GM12865 (cell line): ENCODE measurements at regions not wholly inside any gene's neighbourhood (a gene's known extent, or its start where the extent isn't known, plus 50 kb on each side); places are given as distances from the start of the nearest gene placed in this dataset.

Experiments
- DNase-seq: peaks from one replicate; pipeline ENCODE4 v3.0.0; 2010; ENCODE audit warnings: low read depth
- H3K4me3 ChIP-seq: 2 replicates; pipeline ENCODE4 v1.5.1; 2011; ENCODE audit warnings: mild to moderate bottlenecking, low read depth, low read length, control low read depth
- TF ChIP-seq, protein P1 (sequence below): IDR thresholded peaks from 2 replicates; pipeline ENCODE4 v1.5.1; 2011; ENCODE audit warnings: low read length, control low read depth, low read depth, inconsistent platforms; ENCODE audit not compliant: insufficient read depth; ENCODE audit errors: missing control alignments

DNA sequence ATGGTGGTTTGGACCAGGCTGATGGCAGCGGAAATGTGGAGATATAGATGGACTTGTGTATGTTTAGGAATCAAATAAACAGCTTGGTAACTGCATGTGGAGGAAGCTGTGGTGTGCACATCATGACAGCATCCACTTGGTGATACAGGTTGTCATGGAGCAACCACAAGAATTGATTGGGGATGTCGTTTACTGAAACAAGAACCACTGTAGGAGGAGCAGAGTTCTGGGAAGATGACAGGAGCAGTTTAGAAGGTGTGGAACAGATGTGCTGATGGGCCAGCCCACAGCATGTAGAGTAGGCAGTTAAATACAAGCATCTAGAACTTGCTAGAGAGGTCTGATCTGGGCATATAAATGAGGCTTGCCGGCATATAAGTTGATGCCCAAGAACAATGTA lies 152.4 kb upstream of the SERPINE2 start:
- no peak overlapping the region for H3K4me3 ChIP-seq
- TF ChIP-seq, protein P1, sequence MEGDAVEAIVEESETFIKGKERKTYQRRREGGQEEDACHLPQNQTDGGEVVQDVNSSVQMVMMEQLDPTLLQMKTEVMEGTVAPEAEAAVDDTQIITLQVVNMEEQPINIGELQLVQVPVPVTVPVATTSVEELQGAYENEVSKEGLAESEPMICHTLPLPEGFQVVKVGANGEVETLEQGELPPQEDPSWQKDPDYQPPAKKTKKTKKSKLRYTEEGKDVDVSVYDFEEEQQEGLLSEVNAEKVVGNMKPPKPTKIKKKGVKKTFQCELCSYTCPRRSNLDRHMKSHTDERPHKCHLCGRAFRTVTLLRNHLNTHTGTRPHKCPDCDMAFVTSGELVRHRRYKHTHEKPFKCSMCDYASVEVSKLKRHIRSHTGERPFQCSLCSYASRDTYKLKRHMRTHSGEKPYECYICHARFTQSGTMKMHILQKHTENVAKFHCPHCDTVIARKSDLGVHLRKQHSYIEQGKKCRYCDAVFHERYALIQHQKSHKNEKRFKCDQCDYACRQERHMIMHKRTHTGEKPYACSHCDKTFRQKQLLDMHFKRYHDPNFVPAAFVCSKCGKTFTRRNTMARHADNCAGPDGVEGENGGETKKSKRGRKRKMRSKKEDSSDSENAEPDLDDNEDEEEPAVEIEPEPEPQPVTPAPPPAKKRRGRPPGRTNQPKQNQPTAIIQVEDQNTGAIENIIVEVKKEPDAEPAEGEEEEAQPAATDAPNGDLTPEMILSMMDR = no peak
- DNase-seq = no peak

DNA sequence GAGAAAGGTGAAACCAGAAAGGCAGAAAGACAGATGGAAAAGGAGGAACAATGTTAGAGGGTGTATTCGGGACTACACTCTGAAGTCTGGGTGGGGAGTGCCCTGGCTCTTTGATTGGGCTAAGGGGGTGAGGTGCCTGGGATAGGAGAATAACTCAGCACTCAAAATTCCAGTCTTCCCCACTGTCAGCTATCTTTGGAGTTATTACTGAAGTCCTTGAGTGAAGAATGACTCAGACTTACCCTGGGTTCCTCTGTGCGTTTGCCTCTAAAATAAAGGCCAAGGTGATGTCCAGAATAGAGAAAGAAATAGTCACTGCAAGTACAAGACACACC lies 151.8 kb upstream of the SERPINE2 start:
- TF ChIP-seq, protein P1 = no peak
- DNase-seq = no peak
- no peak overlapping the region for H3K4me3 ChIP-seq

DNA sequence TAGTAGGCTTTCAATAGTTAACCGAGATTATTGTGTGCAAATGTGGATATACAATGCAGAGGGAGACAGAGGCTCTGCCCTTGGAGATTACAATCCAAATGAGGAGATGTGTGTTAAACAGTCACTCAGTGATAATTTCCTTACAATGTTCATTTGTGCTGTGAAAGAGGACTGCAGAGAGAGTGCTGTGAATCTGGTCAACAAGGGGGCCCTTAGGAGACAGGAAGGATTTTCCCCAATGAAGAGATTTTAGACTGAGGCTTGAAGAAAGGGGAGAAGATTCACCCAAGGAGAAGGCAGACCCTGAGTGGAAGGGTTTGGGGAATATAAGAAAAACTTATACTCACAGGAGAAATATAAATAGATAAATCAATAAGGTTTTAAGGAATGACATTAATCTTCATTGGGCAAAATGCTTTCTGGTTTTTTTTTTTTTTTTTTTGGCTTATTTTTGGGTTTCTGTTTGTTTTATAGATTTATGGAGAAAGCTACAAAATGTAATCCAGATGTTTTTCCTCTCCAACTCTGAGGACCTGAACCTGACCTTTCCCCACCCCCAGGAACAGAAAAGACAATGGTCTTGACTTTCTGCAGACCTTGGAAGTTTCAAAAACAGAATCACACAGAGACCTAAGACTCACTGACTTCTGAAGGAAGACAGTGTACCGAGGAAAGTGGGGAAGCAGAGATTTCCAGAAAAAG lies 151.3 kb upstream of the SERPINE2 start:
- no peak for DNase-seq
- TF ChIP-seq, protein P1 = no peak
- no peak overlapping the region for H3K4me3 ChIP-seq

DNA sequence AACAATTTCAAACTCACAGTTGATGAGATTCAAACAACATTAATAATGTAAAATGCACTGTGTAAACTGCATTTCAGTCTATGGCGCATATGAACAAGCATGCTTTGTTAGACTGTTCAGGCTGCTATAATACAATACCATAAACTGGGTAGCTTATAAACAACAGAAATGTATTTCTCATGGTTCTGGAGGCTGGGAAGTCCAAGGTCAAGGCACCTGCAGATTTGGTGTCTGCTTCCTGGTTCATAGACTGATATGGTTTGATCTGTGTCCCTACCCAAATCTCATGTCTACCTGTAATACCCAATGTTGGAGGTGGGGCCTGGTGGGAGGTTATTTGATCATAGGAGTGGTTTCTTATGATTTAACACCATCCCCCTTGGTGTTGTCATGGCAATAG lies 148.1 kb upstream of the SERPINE2 start:
- TF ChIP-seq, protein P1 = no peak
- DNase-seq = no peak
- no peak overlapping the region for H3K4me3 ChIP-seq

DNA sequence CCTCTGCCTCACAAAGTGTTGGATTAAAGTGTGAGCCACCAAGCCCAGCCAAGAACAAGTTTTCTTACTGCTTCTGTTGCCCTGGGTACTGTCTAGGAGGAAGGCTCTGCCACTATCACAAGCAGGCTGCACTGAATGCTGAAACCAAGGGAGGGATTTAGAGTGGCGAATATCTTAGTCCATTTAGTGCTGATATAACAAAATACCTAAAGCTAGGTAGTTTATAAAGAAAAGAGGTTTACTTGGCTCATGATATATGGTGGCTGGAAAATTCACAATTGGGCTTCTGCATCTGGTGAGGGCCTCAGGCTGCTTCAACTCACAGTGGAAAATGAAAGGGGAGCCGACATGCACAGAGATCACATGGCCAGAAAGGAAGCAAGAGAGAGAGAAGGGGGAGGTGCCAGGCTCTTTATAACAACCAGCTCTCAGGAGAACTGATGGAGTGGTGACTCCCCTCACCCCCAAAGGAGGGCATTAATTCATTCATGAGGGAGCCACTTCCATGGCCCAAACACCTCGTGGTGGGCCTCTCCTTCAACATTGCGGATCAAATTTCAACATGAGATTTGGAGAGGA lies 146.0 kb upstream of the SERPINE2 start:
- TF ChIP-seq, protein P1 = no peak
- no peak overlapping the region for H3K4me3 ChIP-seq
- DNase-seq = no peak

DNA sequence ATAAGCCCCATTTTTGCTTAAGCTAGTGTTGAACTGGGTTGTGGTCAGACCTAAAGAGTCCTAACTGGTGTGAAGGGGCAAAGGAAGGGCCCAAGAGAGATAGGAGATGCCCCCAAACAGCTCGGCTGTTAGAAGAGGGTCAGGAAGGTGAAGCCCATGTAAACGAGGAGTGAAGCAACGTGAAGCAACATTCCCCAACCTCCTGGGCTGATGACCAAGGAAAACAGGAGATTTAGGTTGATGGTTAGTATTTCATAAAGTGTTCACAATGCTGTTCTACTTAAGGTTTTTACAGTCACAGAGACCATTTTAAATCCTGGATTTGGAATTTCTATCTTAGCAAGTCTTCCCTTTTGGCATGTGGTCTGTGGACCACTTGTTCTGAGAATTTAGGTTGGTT lies 144.0 kb upstream of the SERPINE2 start:
- no peak for DNase-seq
- TF ChIP-seq, protein P1 = no peak
- no peak overlapping the region for H3K4me3 ChIP-seq

DNA sequence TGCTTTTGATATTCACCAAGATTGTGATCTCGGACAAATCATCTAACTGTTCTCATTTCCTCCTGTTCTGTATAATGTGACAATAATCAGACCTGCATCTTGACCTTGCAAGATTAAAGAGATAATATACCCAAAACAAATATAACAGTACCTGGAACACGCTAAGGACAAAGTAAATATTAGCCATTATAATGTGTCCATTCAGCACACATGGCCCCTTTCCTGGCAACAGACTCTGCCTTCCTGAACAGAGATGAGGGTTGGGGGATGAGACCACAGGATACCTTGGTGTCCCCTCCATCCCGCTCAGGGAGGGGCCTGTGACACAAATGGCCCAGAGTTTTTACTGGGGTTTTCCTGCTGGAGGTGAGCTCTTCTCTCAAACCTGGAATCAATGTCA lies 143.4 kb upstream of the SERPINE2 start:
- no peak for DNase-seq
- H3K4me3 ChIP-seq = no peak overlapping the region
- TF ChIP-seq, protein P1 = no peak
